Stimulated activated CD4-positive, alpha-beta T cell treated with anti-CD3 and anti-CD28 coated beads, Interleukin-1b, Interleukin-23, amount 100 ng/mL, for 24 hours (primary cell): ENCODE measurements at regions not wholly inside any gene's neighbourhood (a gene's known extent, or its start where the extent isn't known, plus 50 kb on each side); places are given as distances from the start of the nearest gene placed in this dataset.

ENCODE experiments used
- DNase-seq, 4 experiments: peaks; one replicate each; pipeline ENCODE4 v3.0.0-alpha.2; 2020; ENCODE audit warnings: low read depth in 4 of 4, low spot score in 1 of 4

GRCh38 chr14:85453401-85454225 is 76.3 kb upstream of the FLRT2 start:
- DNase-seq, result no peak

GRCh38 chr14:85454226-85454813 is 75.6 kb upstream of the FLRT2 start:
- no peak for DNase-seq

GRCh38 chr14:85459361-85460000 is 70.5 kb upstream of the FLRT2 start:
- no peak for DNase-seq

GRCh38 chr14:85461432-85462133 is 68.4 kb upstream of the FLRT2 start:
- no peak for DNase-seq

GRCh38 chr14:85463512-85463911 is 66.4 kb upstream of the FLRT2 start:
- DNase-seq, result no peak

GRCh38 chr14:85464135-85464895 is 65.6 kb upstream of the FLRT2 start:
- no peak for DNase-seq

- no peak for DNase-seq
Observed at GRCh38 chr14:85466678-85467077, 63.3 kb upstream of the FLRT2 start.

- DNase-seq, result no peak
Observed at GRCh38 chr14:85468816-85469215, 61.1 kb upstream of the FLRT2 start.

- no peak for DNase-seq
Observed at GRCh38 chr14:85471156-85471555, 58.8 kb upstream of the FLRT2 start.

GRCh38 chr14:85471744-85472143 is 58.2 kb upstream of the FLRT2 start:
- DNase-seq, result no peak

- no peak for DNase-seq
Observed at GRCh38 chr14:85474431-85474830, 55.5 kb upstream of the FLRT2 start.

- no peak for DNase-seq
Observed at GRCh38 chr14:85475113-85475512, 54.8 kb upstream of the FLRT2 start.

- no peak for DNase-seq
Observed at GRCh38 chr14:85479306-85479705, 50.6 kb upstream of the FLRT2 start.

- no peak for DNase-seq
Observed at GRCh38 chr14:85479771-85480170, 50.2 kb upstream of the FLRT2 start.
